HUDEP-2 (cell line): ENCODE measurements at regions not wholly inside any gene's neighbourhood (a gene's known extent, or its start where the extent isn't known, plus 50 kb on each side); places are given as distances from the start of the nearest gene placed in this dataset.
"Not testable (repeated sequence)": the region's sequence is repeated elsewhere in the genome, so short reads cannot be mapped to it uniquely, and the experiment has no call there.

Experiments used
- DNase-seq, 76 experiments: peaks; one replicate each; lab custom pipeline; 2025; ENCODE audit not compliant: unreplicated experiment in 76 of 76; lab: John Stamatoyannopoulos, UW

DNA sequence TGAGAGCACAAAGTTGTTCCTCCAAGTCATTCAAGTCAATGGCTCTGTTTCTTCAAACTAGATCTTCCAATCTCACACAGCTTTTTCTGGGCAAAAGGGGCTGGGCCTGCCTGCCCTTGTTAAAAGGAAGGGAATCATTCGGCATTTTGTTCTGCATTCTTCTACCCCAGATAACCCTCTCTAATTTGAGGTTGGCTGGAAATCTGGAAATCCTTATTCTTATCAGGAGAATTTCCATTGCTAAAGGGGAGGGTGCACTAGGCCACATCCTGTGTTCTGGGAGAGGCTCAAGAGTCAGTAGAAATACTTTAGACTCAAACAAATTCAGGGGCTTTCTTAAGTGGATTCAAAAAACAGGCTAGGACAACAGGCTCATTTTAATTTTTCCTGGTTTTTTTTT is 384.7 kb upstream of the ZNF462 start:
- no peak for DNase-seq

DNA sequence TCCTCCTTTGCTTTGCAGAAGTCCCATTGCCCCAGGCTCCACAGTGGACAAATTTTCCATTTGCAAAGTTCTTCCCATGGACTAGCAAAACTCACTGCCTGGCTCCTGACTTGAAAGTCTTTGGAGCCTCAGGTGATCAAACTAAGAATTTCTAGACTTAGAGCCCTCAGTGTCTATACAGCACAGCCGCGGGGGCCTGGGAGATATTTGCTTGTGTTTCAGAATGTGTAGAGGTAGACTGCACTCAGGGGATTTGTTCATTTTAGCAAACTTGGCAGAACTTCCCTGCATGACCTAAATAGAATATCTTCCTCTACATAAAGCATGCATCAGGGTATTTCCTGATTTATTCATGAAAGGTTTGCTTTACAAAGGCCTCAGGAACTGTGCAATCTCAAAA is 384.2 kb upstream of the ZNF462 start:
- DNase-seq: no peak

DNA sequence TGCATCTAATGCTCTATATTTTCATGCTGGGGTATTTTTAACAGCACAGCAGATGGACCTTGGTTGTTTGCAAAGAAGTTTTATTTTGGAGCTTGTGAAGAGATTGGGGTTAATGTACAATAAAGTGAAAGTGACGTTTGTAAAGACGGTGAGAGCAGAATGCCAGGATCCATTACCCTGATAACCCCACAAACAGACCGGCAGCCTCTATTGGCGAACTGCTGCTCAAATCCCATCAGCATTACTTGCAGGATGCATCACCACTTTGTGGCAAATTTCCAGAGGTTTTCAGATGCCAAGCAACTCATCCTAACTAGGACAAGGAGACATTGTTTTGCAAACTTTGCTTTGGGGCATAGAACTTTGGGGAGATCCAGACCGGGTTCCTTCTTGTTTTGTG is 383.3 kb upstream of the ZNF462 start:
- no peak for DNase-seq

DNA sequence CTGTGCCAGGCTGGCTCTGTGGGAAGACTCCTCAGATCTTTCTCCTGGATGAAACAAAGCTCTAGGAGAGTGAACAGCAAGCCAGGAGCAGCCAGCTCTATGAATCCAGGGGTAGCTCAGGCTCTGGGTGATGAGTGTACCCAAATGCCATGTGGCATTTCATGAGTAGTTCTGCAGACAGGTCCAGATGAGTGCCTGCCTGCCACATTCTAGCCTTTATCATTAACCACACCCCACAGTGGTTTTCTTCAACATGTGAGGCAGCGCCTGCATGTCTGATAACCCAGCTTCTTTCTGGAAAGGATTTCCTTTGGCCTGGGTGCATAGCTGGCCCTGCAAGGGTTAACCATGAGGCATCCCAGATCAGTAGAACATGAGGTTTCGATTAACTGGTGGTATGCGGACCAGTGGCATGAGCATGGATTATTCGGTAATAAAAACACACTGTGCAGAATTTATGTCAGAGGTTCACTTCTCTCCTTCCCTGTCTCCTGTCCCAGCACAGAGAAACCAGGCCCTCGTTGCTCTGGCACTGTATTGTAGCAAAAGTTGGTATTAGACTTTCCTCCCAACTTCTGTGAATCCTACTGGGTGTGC is 381.9 kb upstream of the ZNF462 start:
- no peak for DNase-seq

DNA sequence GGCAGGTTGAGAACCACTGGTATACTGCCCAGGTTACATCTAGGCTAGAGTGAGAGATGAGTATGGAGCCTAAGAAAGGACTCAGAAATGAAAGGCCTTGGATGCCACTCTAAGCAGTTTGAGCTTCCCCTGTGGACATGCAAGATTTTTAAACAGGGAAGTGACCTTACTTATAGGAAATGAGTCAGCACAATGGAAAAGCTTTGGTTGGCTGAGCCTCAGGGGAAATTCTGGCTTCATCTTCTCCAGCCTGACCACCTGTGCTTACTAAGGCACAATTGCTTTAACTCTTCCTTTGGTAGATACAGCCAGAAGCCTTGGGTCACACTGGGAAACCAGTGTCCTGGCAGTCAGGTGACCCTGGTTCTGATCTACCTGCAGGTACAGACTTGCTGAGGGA is 380.2 kb upstream of the ZNF462 start:
- DNase-seq: no peak

DNA sequence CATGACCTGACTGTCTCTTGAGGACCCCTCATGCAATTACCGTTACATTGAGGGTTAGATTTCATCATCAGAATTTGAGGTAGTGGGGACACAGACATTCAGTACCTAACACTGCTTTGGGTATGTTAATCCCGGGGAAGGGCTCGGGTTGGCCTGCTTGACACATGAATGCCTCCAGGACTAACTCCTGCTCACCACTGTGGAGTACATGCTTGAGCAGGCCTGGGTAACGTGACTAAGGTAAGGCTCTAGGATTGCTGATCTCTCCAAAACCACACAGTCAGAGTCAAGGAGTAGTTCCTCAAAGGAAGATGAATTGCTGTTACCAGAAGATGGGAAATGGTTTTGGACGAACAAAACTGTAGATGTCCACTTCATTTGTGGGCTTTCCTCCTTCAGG is 376.3 kb upstream of the ZNF462 start:
- DNase-seq: no peak

DNA sequence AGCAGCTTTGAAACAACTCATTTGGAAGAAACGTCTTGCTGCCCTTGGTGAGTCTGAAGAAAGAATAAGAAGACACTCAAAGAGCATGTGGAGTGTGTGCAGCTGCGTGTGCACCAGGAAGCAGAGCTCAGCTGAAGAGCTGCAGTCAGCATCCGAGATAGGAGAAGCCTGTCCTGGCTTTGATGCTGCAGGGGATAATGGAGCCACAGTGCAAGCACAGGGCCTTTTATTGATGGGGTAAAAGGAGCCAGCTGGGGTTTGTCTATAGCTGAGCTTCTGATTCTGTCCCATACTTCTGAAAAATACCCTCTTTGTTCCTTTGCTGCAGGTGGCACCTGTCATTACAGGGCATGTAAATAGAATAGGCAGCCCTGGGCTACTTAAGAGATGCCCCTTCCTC is 375.7 kb upstream of the ZNF462 start:
- DNase-seq: no peak

DNA sequence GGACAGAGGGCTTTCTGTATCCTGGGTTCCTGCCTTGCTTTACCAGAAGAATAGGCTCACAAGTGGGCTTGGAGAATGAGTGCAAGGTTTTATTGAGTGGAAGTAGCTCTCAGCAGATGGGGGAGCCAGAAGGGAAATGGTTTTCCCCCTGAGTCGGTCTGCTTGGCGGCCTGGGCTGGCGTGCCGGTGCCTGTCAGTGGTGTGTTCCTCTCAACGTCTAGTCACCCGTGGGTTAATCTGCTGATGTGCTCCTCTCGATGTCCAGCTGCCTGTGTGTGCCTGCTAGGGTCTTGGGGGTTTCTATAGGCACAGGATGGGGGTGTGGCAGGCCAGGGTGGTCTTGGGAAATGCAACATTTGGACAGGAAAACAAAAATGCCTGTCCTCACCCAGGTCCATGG is 370.8 kb upstream of the ZNF462 start:
- DNase-seq: not testable (repeated sequence)

DNA sequence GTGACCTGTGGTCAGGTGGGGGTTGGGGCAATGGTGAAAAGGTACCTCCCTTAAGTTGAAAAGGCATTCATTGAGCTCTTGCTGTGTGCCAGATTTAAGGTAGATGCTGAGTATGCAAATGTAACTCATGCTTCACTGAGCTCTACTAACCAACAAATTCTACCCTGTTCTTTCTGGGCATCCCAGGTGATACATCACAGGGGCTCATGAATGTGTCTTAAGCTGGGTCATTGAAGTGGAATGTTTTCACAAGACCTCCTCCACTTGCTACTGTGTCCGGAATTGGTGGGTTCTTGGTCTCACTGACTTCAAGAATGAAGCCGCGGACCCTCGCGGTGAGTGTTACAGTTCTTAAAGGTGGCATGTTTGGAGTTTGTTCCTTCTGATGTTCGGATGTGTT is 362.8 kb upstream of the ZNF462 start:
- no peak for DNase-seq

DNA sequence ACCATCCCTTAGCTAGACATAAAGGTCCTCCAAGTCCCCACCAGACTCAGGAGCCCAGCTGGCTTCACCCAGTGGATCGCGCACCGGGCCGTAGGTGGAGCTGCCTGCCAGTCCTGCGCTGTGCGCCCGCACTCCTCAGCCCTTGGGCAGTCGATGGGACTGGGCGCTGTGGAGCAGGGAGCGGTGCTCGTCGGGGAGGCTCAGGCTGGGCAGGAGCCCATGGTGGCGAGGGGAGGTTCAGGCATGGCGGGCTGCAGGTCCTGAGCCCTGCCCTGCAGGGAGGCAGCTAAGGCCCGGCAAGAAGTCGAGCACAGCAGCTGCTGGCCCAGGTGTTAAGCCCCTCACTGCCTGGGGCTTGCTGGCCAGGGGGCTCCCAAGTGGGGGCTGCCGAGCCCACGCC is 361.8 kb upstream of the ZNF462 start:
- DNase-seq: not testable (repeated sequence)

DNA sequence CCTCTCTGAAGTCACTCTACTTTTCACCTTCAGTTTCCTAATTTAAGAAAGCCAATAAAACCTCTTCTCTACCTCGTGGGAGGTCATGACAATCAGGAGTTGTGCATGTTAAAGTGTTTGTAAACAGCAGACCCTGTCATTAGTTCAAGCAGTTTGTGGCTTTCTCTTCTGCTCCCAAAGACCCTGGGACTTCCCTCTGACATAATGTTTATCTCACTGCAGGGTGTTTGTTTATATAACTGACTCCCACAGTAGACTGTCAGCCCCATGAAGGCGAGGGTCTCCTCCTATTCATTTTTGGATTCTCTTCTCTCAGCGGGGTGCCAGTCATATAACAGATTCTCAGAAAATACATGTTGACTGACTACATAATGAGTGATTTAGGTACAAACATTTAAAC is 360.0 kb upstream of the ZNF462 start:
- DNase-seq: no peak

DNA sequence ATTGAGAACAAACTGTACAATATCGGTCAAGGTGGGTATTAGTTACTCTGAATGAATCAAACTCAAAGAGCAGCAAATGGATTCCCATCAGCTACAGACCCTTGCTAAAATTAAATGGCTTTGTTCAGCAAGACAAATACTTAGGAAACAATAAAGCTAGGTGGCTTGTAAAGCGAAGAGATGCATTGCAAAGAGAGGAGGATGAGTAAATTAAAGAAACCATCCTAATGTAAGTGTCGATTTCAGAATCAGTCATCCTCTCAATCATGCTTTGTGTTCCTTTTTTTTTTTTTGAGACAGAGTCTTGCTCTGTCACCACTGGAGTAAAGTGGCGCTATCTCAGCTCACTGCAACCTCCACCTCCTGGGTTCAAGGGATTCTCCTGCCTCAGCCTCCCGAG is 359.2 kb upstream of the ZNF462 start:
- no peak for DNase-seq

DNA sequence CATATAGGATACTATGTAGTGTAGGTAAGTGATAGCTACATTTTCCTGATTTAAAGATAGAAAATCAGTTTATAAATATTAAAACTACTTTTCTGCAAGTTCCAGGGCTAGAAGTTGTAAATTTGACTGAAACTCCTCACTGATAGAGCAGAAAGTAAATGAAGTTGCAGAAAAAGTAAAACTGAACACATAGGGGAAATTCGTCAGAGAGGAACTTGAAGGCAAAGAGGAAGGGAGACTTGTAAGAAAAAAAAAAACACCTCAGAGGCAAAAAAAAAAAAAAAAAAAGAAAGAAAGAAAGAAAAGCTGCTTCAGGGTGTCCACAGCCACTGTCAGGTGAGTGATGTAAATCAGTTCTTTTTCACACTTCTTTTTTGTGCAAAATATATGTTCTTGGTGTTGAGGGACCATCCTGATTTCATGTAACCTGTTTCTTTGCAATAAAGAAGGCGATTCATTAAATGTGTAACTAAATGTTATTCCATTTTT is 336.2 kb upstream of the ZNF462 start:
- DNase-seq: no peak

DNA sequence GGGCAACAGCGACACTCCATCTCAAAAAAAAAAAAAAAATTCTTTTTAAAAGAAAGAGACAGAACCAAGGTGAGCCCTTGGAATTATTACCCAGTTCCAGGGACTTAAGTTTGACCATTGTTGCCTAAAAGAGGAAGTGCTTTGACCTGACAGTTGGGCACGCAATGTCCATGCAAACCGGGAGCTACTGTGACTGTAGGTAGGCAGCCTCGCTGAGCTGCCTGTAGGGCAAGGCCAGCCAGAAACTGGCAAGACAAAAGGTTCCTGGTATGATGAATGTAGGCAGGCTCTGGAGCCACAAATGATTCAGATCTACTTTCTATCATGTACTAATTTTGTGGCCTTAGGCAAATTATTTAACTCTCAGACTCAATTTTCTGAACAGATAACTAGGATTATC is 334.8 kb upstream of the ZNF462 start:
- no peak for DNase-seq

DNA sequence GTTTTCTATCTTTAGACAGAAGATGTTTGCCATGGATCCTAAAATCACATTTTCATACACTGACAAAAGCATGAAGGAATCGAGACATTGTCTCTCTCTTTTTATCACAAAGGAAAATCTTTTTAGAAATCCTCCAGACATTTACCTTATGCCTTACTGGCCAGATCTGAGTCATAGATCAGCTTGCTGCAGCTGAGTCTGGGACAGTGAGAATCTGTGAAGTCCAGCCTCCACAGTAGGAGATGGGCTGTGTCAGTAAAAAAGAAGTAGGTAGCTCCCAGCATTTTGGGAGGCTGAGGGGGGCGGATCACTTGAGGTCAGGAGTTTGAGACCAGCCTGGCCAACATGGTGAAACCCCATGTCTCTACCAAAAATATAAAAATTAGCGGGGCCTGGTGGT is 333.4 kb upstream of the ZNF462 start:
- DNase-seq: no peak

DNA sequence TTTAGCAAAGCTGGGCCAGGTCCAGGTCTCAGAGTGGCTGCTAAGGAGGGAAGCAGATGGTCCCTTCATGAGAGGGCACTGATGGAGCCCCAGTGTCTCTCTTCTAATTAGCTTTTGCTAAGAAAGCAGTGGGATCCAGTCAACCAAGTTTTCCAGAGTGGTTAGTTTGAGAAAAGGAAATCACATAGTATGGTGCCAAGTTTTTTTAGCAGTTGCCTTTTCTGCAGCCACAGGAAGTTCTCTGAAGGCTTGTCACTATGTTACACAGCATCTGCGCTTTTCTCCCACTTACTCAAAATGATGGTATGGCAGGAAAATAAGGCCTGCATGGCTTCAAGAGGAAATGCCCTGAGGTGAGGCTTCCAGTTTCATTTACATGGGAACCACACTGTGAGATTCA is 331.5 kb upstream of the ZNF462 start:
- no peak for DNase-seq

DNA sequence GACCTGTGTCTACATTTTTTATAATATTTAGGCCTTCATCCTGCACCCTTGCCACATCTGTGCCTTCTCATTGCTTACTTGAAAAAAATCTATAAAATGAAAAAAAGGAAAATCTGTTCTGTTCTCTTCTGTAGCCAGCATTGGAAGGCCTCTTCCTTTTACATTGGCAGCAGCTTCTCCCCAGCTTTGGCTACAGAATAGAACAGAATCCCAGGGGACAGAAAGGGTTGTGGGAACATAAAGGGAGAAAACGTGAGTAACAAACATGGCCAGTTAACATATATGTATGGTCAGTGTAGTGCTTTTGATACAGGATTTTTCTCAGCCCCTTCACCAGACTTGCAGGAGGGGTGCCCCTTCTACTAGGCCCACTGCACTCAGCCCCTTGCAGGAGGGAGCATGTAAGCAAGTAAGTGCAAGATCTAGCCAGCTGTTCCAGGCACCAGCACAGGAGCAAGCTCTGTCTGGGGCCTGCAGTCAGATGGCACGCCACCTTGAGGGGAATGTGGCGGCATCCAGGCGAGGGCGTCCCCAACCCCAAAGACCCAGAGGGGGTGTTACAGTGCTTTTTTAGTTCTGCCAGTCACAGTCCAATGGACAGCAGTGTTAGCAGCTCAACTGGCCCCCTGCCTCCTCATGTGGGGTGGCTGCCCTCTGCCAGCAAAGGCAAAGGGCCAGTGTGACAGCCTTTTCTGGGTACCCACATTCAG is 330.5 kb upstream of the ZNF462 start:
- DNase-seq: no peak

DNA sequence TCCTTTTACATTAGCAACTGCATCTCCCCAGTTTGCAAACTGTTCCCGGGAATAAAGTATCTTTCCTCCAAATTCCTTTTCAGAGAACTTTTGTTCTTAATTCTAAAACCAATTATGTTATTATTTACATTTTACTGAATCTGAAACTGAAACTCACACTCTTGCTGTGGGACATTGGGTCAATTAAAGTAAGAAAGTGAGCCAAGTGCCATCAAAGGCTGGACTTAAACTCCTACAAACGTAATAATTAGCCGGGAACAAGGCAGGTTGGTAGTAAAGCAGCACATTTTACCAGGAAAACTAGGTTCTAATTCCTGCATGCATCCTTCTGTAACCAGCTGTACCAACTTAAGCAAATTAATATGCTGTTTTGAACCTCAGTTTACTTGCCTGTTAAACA is 328.2 kb upstream of the ZNF462 start:
- no peak for DNase-seq

DNA sequence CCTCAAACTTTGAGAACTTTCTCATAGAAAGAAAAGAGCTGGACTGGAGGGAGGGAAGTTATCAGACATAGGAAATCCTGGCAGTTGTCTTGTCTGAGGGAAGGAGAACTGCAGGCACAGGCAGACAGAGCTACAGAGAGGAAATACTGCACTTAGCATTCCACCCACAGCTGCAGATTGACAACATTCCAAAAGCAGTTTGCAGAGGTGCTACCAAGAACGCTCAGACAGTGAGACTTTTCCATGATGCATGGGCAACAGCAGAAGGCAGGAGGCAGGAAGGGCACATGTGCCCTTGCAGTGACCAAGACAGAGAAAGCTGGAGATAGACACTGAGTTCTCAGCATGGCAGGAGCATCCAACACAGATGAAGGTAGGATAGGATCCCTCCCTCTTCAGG is 327.5 kb upstream of the ZNF462 start:
- no peak for DNase-seq

DNA sequence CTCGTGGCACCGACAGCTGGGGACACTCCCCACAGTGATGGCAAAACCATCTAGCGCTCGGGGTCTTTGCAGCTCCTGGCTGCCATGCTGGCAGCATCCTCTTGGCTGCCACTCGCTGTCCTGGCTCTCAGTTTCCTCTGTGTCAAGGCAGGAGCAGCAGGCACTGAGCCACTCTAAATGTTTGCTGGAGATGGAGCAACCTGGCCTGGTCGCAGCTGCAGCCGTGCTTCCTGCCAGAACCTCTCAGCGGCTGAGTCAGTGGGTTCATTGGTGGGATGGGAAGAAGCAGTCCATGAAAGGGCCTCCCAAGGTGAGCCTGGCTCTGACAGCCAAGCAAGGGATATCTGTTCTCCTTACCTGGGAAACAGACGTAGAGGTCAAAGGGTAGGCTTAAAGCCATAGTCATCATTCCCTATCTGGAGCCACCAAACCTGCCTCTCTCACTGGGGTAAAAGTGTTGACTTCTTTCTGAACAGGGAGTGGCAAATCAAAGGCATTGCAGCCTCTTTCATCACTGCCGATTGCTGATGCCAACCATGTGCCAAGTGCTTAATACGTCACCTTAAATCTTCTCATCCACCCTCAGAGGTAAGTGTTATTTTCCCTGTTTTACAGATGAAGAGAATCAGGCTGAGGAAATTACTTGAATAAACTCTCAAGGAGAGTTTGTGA is 304.8 kb upstream of the ZNF462 start:
- no peak for DNase-seq

DNA sequence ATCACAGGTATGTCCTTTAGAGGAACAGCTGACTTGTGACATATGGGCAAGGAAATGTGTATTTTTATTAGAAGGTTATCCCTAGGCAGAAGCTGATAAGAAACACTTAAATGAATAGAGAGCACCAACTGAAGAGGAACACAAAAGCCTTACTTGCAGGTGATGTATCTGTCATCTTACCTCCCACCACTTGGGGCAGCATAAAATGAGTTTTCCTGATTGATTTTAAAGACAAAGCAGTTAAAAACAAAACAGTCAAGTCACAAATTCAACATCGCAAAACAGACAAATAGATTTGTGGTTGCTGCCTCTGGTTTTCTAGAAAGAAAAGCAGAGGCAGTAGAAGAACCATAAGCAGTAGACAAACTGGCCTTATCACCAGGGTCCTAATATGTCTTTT is 302.4 kb upstream of the ZNF462 start:
- DNase-seq: no peak

DNA sequence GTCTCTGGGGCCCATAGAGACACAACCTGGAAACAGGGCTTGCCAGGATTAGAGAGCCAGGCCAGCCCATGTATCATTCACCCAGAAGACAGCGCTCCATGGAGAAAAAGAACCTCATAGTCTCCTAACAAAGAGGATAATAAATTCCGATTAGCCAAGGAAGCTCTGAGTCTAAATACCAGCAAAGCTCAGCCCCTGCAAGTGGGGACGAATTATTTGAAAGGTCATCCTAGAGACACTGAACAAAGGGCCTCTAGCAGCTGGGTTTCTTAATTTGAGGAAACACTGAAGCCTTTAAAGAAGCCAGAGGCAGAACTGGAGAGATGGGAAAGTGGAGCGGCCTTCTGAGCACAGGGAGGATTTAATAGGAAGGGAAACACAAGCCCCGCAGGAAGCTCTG is 287.1 kb upstream of the ZNF462 start:
- DNase-seq: no peak
